Activated CD8-positive, alpha-beta T cell treated with anti-CD3 and anti-CD28 coated beads, Interleukin-2, amount 10 ng/mL, durations not matched to agents 7 days and 5 days (primary cell): ENCODE measurements at regions not wholly inside any gene's neighbourhood (a gene's known extent, or its start where the extent isn't known, plus 50 kb on each side); places are given as distances from the start of the nearest gene placed in this dataset.

Experiments
- ATAC-seq: fragments of 150-1000 bp; cut with Tn5 transposase; one replicate; pipeline ENCODE4 v1.10.0; 2021; ENCODE audit warnings: moderate library complexity
- CTCF ChIA-PET: fragments of 350-600 bp; sonication (Branson Sonifier 250); formaldehyde crosslinking; loops from one replicate; lab custom pipeline; 2021; ENCODE audit warnings: antibody characterized with exemption; lab: Charles Lee
- POLR2A ChIA-PET: fragments of 350-600 bp; sonication (Branson Sonifier 250); formaldehyde crosslinking; loops from one replicate; lab custom pipeline; 2021; ENCODE audit warnings: antibody characterized with exemption; lab: Charles Lee
- DNase-seq: peaks from one replicate; pipeline ENCODE4 v3.0.0-alpha.2; 2020
- H3K27ac Mint-ChIP-seq: one replicate; pipeline ENCODE4 v1.8.0; 2021; ENCODE audit warnings: mild to moderate bottlenecking, mixed read lengths
- H3K27me3 Mint-ChIP-seq: one replicate; pipeline ENCODE4 v1.8.0; 2021; ENCODE audit warnings: low read depth, mixed read lengths
- H3K36me3 Mint-ChIP-seq: one replicate; pipeline ENCODE4 v1.8.0; 2021; ENCODE audit warnings: low read depth, mixed read lengths
- H3K4me1 Mint-ChIP-seq: one replicate; pipeline ENCODE4 v1.8.0; 2021; ENCODE audit warnings: low read depth, mixed read lengths
- H3K4me3 Mint-ChIP-seq: one replicate; pipeline ENCODE4 v1.8.0; 2021; ENCODE audit warnings: mild to moderate bottlenecking, mixed read lengths
- H3K9me3 Mint-ChIP-seq: one replicate; pipeline ENCODE4 v1.8.0; 2022; ENCODE audit warnings: mixed read lengths; ENCODE audit not compliant: insufficient read depth

GRCh38 chr2:593356-594026 lies 83.7 kb downstream of the TMEM18 start:
- CTCF ChIA-PET, result no interaction called here

GRCh38 chr2:592737-593136 lies 84.5 kb downstream of the TMEM18 start:
- Mint-ChIP-seq H3K27me3 (peaks cover 10% of the 10 kb centered on the region), H3K4me1 (no peaks in the 10 kb centered on the region), H3K36me3 (no peaks in the 10 kb centered on the region), H3K27ac (no peak overlapping the region), H3K9me3 (no peaks in the 10 kb centered on the region), H3K4me3 (no peak overlapping the region)
- CTCF ChIA-PET, result no interaction called here
- ATAC-seq (no peak), DNase-seq (no peak)
- POLR2A ChIA-PET, result no interaction called here

More at GRCh38 chr2:593356-594026, 83.7 kb downstream of the TMEM18 start:
- POLR2A ChIA-PET, result no interaction called here
- DNase-seq (no peak), ATAC-seq (no peak)
- Mint-ChIP-seq H3K4me3 (no peak overlapping the region), H3K4me1 (no peaks in the 10 kb centered on the region), H3K27ac (no peak overlapping the region), H3K36me3 (no peaks in the 10 kb centered on the region), H3K27me3 (peaks cover 10% of the 10 kb centered on the region), H3K9me3 (no peaks in the 10 kb centered on the region)

- Mint-ChIP-seq H3K27me3 (peaks cover 20% of the 10 kb centered on the region), H3K9me3 (no peaks in the 10 kb centered on the region), H3K27ac (no peak overlapping the region), H3K36me3 (no peaks in the 10 kb centered on the region), H3K4me3 (no peak overlapping the region), H3K4me1 (peaks cover 3% of the 10 kb centered on the region)
- POLR2A ChIA-PET, result no interaction called here
- CTCF ChIA-PET, result no interaction called here
- DNase-seq (no peak), ATAC-seq (no peak)
These were observed 86.7 kb downstream of the TMEM18 start for GRCh38 chr2:590214-591175.

- H3K9me3 Mint-ChIP-seq, result no peaks in the 10 kb centered on the region
- no peak overlapping the region for H3K27ac Mint-ChIP-seq
- no peak for DNase-seq
- no peak overlapping the region for H3K4me3 Mint-ChIP-seq
- CTCF ChIA-PET, result no interaction called here
- no peaks in the 10 kb centered on the region for H3K36me3 Mint-ChIP-seq
- peaks cover 12% of the 10 kb centered on the region for H3K4me1 Mint-ChIP-seq
- no peak for ATAC-seq
- H3K27me3 Mint-ChIP-seq, result peaks cover 23% of the 10 kb centered on the region
- POLR2A ChIA-PET, result no interaction called here
These were observed 87.7 kb downstream of the TMEM18 start for GRCh38 chr2:589281-590130.

- Mint-ChIP-seq H3K36me3 (no peaks in the 10 kb centered on the region), H3K27ac (no peak overlapping the region), H3K27me3 (peaks cover 23% of the 10 kb centered on the region), H3K9me3 (no peaks in the 10 kb centered on the region), H3K4me3 (no peak overlapping the region), H3K4me1 (peaks cover 14% of the 10 kb centered on the region)
- DNase-seq (no peak), ATAC-seq (no peak)
- ChIA-PET CTCF (no interaction called here), POLR2A (no interaction called here)
These were observed 89.0 kb downstream of the TMEM18 start for GRCh38 chr2:588074-588645.

GRCh38 chr2:587087-587960 lies 89.9 kb downstream of the TMEM18 start:
- Mint-ChIP-seq H3K36me3 (no peaks in the 10 kb centered on the region), H3K27me3 (peaks cover 22% of the 10 kb centered on the region), H3K4me1 (peaks cover 14% of the 10 kb centered on the region), H3K9me3 (no peaks in the 10 kb centered on the region), H3K4me3 (no peak overlapping the region), H3K27ac (no peak overlapping the region)
- no peak for ATAC-seq
- ChIA-PET POLR2A (interaction anchor here (0.7 kb wide), 1 partner anchor 73 kb away, joined by 3 read pairs; no protein-coding TSS in a partner anchor), CTCF (no interaction called here)
- no peak for DNase-seq

- peaks cover 14% of the 10 kb centered on the region for H3K4me1 Mint-ChIP-seq
- ChIA-PET POLR2A (interaction anchor here (0.7 kb wide), 1 partner anchor 72 kb away, joined by 3 read pairs; no protein-coding TSS in a partner anchor), CTCF (no interaction called here)
- no peak for DNase-seq
- ATAC-seq, result no peak
- no peak overlapping the region for H3K27ac Mint-ChIP-seq
- no peaks in the 10 kb centered on the region for H3K9me3 Mint-ChIP-seq
- no peaks in the 10 kb centered on the region for H3K36me3 Mint-ChIP-seq
- no peak overlapping the region for H3K4me3 Mint-ChIP-seq
- H3K27me3 Mint-ChIP-seq, result peaks cover 21% of the 10 kb centered on the region
These were observed 90.5 kb downstream of the TMEM18 start for GRCh38 chr2:586641-587076.

GRCh38 chr2:584863-585823 lies 92.1 kb downstream of the TMEM18 start:
- ATAC-seq (peak; percentile 93), DNase-seq (peak; percentile 72)
- peaks cover 17% of the 10 kb centered on the region for H3K27me3 Mint-ChIP-seq
- ChIA-PET POLR2A (no interaction called here), CTCF (interaction anchor here (1.0 to 1.3 kb wide), 2 partner anchors 9 to 53 kb away, joined by 3 read pairs; no protein-coding TSS in a partner anchor)
- no peaks in the 10 kb centered on the region for H3K9me3 Mint-ChIP-seq
- H3K27ac Mint-ChIP-seq, result peak overlapping the region; percentile 12
- peak overlapping the region; percentile 38 for H3K4me3 Mint-ChIP-seq
- H3K36me3 Mint-ChIP-seq, result no peaks in the 10 kb centered on the region
- H3K4me1 Mint-ChIP-seq, result peaks cover 14% of the 10 kb centered on the region

- ChIA-PET CTCF (no interaction called here), POLR2A (no interaction called here)
- no peak overlapping the region for H3K4me3 Mint-ChIP-seq
- H3K27ac Mint-ChIP-seq, result no peak overlapping the region
- H3K4me1 Mint-ChIP-seq, result peaks cover 17% of the 10 kb centered on the region
- H3K9me3 Mint-ChIP-seq, result no peaks in the 10 kb centered on the region
- ATAC-seq (no peak), DNase-seq (no peak)
- H3K27me3 Mint-ChIP-seq, result peaks cover 19% of the 10 kb centered on the region
- H3K36me3 Mint-ChIP-seq, result no peaks in the 10 kb centered on the region
These were observed 93.5 kb downstream of the TMEM18 start for GRCh38 chr2:583666-584065.
